Keratinocyte (primary cell): ENCODE measurements at regions not wholly inside any gene's neighbourhood (a gene's known extent, or its start where the extent isn't known, plus 50 kb on each side); places are given as distances from the start of the nearest gene placed in this dataset.

Source experiments
- DNase-seq: peaks from one replicate; pipeline ENCODE4 v3.0.0-alpha.2; 2011; ENCODE audit warnings: low read depth, missing footprints, low spot score
- FAIRE-seq: peaks from 2 replicates; lab custom pipeline; 2011; peaks lifted over from hg19 to GRCh38; lab: Jason Lieb, UNC
- H2AFZ ChIP-seq: 2 replicates; pipeline ENCODE4 v1.6.0; 2012; ENCODE audit warnings: low read length, control low read depth, inconsistent platforms; ENCODE audit not compliant: control insufficient read depth
- H3K27ac ChIP-seq: 2 replicates; pipeline ENCODE4 v1.5.1; 2011; ENCODE audit warnings: low read length; ENCODE audit not compliant: control insufficient read depth, insufficient read depth
- H3K27me3 ChIP-seq: 3 replicates; pipeline ENCODE4 v1.6.0; 2011; ENCODE audit warnings: low read length; ENCODE audit not compliant: control insufficient read depth, insufficient read depth; ENCODE audit errors: extremely low read depth
- H3K36me3 ChIP-seq, 2 experiments: 2 replicates in 1 of 2; 3 replicates in 1 of 2; pipeline ENCODE4 v1.5.1; 2011; ENCODE audit warnings: low read length in 2 of 2, mild to moderate bottlenecking in 1 of 2; ENCODE audit not compliant: control insufficient read depth in 2 of 2, insufficient read depth in 2 of 2; ENCODE audit errors: extremely low read depth in 1 of 2
- H3K4me1 ChIP-seq: 3 replicates; pipeline ENCODE4 v1.5.1; 2011; ENCODE audit warnings: low read length; ENCODE audit not compliant: control insufficient read depth, insufficient read depth; ENCODE audit errors: extremely low read depth
- H3K4me2 ChIP-seq: 3 replicates; pipeline ENCODE4 v1.6.0; 2011; ENCODE audit warnings: low read depth, low read length; ENCODE audit not compliant: control insufficient read depth, insufficient read depth; ENCODE audit errors: extremely low read depth
- H3K4me3 ChIP-seq, 3 experiments: fragments of 200-600 bp in 1 of 3; sonication (generic) in 1 of 3; 2 replicates in 2 of 3; 3 replicates in 1 of 3; pipeline ENCODE4 v1.5.1; 2011 to 2016; ENCODE audit warnings: low read length in 3 of 3, mild to moderate bottlenecking in 3 of 3, control low read depth in 2 of 3, inconsistent platforms in 1 of 3, low read depth in 1 of 3, mixed read lengths in 1 of 3, mixed run types in 1 of 3, moderate library complexity in 1 of 3; ENCODE audit not compliant: control insufficient read depth in 2 of 3, insufficient read depth in 2 of 3; ENCODE audit errors: extremely low read depth in 1 of 3
- H3K79me2 ChIP-seq: 2 replicates; pipeline ENCODE4 v1.6.0; 2012; ENCODE audit warnings: low read length; ENCODE audit not compliant: control insufficient read depth, insufficient read depth
- H3K9ac ChIP-seq: 3 replicates; pipeline ENCODE4 v1.6.0; 2011; ENCODE audit warnings: low read length; ENCODE audit not compliant: control insufficient read depth, insufficient read depth; ENCODE audit errors: extremely low read depth
- H3K9me1 ChIP-seq: 3 replicates; pipeline ENCODE4 v1.6.0; 2011; ENCODE audit warnings: low read length; ENCODE audit not compliant: control insufficient read depth, insufficient read depth; ENCODE audit errors: extremely low read depth
- H3K9me3 ChIP-seq: 2 replicates; pipeline ENCODE4 v1.5.1; 2012; ENCODE audit warnings: low read depth, low read length; ENCODE audit not compliant: control insufficient read depth
- H4K20me1 ChIP-seq: 3 replicates; pipeline ENCODE4 v1.6.0; 2011; ENCODE audit warnings: low read length; ENCODE audit not compliant: control insufficient read depth, insufficient read depth; ENCODE audit errors: extremely low read depth
- CTCF ChIP-seq, 3 experiments: IDR thresholded peaks in 1 of 3; conservative IDR thresholded peaks in 1 of 3; optimal IDR thresholded peaks in 1 of 3; 2 replicates in 2 of 3; 3 replicates in 1 of 3; pipeline versions ENCODE3 to v1.5.1; 2011; ENCODE audit warnings: low read length in 3 of 3, mild to moderate bottlenecking in 3 of 3, moderate library complexity in 2 of 3, control low read depth in 1 of 3, inconsistent platforms in 1 of 3; ENCODE audit not compliant: insufficient read depth in 2 of 3; ENCODE audit errors: extremely low read depth in 1 of 3
- EZH2 ChIP-seq: IDR thresholded peaks from one replicate; pipeline ENCODE4 v1.6.1; 2012; ENCODE audit warnings: inconsistent platforms, mild to moderate bottlenecking, low read length, moderate library complexity
- dilution Hi-C: fragments of 300-500 bp; cut with MboI; formaldehyde crosslinking; loops from one replicate; pipeline ENCODE4 v1.7.0; 2020; ENCODE audit warnings: low sequenced_read_pairs; ENCODE audit not compliant: extremely low pct_ligation_motif_present

DNA sequence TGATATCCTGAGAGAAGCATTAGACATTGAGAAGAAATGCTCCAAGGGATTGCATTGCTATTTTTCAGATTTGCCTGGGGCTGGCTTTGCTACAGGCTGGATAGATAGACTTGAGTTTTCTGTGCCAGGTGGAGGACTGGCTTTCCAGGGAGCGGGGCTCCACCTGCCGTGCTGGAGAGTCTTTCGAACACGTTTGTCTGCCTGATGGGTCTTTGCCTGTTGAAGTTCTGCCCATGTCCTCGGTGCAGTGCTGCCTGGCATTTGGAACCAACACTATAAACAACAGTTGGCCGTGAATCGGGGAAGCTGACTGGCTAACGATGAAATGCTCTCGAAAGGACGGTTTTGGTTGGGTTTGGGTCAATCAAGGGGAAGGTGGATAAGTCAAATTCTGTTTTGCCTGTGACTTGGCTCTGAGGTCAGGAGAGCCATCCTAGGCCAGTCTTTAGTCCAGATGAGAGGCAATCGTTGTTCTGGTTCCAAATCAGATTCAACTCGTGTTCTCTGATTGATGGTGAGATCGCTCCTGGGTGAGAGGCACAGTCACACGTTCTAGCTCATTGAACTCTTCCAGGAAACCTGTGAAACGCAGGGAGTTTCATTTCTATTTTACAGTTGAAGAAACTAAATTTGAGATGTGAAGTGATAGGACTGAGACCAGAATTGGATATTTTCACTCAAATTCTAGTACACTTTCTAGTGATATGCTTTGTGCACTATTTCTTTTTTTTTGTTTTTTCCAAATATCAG lies 599.0 kb downstream of the TYW1 start:
- Histone ChIP-seq H3K4me3 (no peak overlapping the region), H3K9me1 (no peaks in the 10 kb centered on the region), H3K9me3 (peaks cover 2% of the 10 kb centered on the region), H3K36me3 (no peaks in the 10 kb centered on the region), H3K9ac (no peak overlapping the region), H3K4me1 (no peaks in the 10 kb centered on the region), H3K79me2 (no peaks in the 10 kb centered on the region), H3K4me2 (no peak overlapping the region), H3K27me3 (no peaks in the 10 kb centered on the region), H2AFZ (no peak overlapping the region), H3K27ac (no peak overlapping the region), H4K20me1 (no peaks in the 10 kb centered on the region)
- no peak for TF ChIP-seq CTCF (optimal IDR thresholded peaks at IDR 0.05 in 1 of 3, IDR thresholded peaks at IDR 0.05 in 1 of 3, conservative IDR thresholded peaks at IDR 0.05 in 1 of 3; ENCODE audit: extremely low read depth in 1 of 3, insufficient read depth in 2 of 3, low read length in 3 of 3)
- no peak for TF ChIP-seq EZH2
- FAIRE-seq (no peak), DNase-seq (no peak)
- dilution Hi-C loops, result no loop called here

DNA sequence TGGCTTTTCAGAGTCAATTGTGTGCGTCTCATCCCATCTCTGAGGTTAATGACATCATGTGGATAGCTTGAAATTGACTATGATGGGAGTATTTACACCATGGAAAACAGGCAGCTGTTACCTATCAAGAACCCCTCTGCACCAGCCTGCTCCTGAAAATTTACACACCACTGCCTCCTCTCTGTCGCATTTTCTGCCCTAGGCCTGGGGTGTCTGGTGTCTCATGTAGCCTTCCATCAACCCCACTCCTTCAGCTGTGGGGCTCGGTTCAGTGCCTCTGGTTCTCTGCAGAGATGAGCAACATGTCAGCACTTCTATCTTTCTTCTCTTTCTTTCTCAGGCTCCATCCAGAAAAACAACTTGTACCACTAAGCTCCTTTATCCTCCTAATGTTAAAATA lies 600.5 kb downstream of the TYW1 start:
- no peak overlapping the region for H3K4me2 ChIP-seq
- H3K4me3 ChIP-seq, result no peak overlapping the region
- peaks cover 2% of the 10 kb centered on the region for H3K9me3 ChIP-seq
- dilution Hi-C loops, result no loop called here
- H3K36me3 ChIP-seq, result no peaks in the 10 kb centered on the region
- FAIRE-seq (no peak), DNase-seq (no peak)
- H3K27ac ChIP-seq, result no peak overlapping the region
- no peaks in the 10 kb centered on the region for H3K4me1 ChIP-seq
- no peaks in the 10 kb centered on the region for H3K79me2 ChIP-seq
- no peaks in the 10 kb centered on the region for H3K27me3 ChIP-seq
- H3K9ac ChIP-seq, result no peak overlapping the region
- no peaks in the 10 kb centered on the region for H4K20me1 ChIP-seq
- H2AFZ ChIP-seq, result no peak overlapping the region
- no peak for TF ChIP-seq CTCF (optimal IDR thresholded peaks at IDR 0.05 in 1 of 3, IDR thresholded peaks at IDR 0.05 in 1 of 3, conservative IDR thresholded peaks at IDR 0.05 in 1 of 3; ENCODE audit: extremely low read depth in 1 of 3, insufficient read depth in 2 of 3, low read length in 3 of 3)
- no peak for TF ChIP-seq EZH2
- no peaks in the 10 kb centered on the region for H3K9me1 ChIP-seq
